ENCODE measurements at regions not wholly inside any gene's neighbourhood (a gene's known extent, or its start where the extent isn't known, plus 50 kb on each side); places are given as distances from the start of the nearest gene placed in this dataset.

DNA sequence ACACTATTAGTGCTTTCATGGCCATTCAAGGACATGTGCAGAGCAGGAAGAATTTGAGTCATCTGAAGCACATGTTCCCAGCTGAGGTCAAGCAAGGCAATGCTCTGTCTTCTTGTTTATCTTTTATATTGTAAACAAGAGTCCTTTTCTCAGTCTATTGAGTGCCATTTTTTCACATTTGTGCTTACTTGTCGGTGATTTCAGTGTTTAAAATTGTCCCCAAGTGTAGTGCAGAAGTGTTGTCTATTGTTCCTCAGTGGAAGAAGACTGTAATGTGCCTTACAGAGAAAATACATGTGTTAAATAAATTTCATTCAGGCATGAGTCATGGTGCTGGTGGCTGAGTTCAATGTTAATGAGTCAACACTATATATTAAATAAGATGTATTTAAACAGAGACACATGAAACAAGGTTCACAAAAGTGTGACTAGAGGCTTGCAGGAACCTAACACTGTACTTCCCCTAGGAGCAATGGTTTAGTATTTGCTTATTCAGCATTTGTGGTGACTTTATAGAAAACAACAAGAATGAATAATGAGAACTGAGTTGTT, 391.1 kb downstream of the LRIG3 start:
- TF ChIP-seq, protein P1, sequence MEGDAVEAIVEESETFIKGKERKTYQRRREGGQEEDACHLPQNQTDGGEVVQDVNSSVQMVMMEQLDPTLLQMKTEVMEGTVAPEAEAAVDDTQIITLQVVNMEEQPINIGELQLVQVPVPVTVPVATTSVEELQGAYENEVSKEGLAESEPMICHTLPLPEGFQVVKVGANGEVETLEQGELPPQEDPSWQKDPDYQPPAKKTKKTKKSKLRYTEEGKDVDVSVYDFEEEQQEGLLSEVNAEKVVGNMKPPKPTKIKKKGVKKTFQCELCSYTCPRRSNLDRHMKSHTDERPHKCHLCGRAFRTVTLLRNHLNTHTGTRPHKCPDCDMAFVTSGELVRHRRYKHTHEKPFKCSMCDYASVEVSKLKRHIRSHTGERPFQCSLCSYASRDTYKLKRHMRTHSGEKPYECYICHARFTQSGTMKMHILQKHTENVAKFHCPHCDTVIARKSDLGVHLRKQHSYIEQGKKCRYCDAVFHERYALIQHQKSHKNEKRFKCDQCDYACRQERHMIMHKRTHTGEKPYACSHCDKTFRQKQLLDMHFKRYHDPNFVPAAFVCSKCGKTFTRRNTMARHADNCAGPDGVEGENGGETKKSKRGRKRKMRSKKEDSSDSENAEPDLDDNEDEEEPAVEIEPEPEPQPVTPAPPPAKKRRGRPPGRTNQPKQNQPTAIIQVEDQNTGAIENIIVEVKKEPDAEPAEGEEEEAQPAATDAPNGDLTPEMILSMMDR (IDR thresholded peaks at IDR 0.05): no peak
- intact Hi-C loops (cut with DNase I): no loop called here
- Histone ChIP-seq H3K27me3 (no peaks in the 10 kb centered on the region), H3K4me1 (no peaks in the 10 kb centered on the region), H3K4me3 (no peak overlapping the region), H3K36me3 (no peaks in the 10 kb centered on the region), H3K9me3 (no peaks in the 10 kb centered on the region), H3K27ac (no peak overlapping the region)
- 36 to 68% methylated on average over 1 of the region's 1 CpG for WGBS, 2 donors
- DNase-seq (no peak), ATAC-seq (no peak)

DNA sequence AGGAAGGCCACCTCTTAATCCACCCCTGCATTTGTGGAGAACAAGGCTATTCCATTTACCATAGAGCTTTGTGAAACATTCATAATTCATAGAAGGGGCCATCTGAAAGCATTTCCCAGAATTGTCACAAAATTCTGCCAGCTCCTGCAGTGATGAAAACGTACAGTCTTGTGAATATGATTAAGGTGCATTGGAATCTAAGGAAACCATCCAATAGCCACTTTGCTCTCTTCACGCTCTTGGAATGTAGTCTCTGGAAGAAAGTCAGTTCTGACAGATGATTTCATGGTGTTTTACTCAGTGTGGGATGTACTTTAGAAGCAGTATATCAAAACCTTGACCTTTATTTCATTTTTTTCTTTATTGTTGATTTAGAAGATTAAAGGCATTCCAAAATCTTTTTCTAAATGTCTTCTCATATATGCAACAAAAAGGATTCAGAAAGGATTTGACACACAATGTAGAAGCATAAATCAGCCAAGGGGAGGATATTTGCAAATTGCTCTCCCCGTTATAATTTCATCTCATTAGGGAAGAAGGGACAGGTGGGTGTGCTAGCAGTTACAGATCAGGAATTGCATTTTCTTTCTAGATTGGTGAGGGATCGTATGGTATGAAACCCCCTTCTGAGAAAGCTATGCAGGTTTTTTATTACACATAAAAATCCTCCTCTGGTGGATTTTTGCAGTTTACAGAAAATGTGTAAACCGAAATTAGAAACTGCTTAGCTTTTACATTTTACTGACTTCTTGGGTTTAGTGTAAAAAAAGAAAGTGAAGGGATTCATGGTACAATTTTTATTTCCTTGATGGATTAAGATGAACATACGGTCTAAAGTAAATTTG, 390.2 kb downstream of the LRIG3 start:
- no peak for DNase-seq
- Histone ChIP-seq H3K9me3 (no peaks in the 10 kb centered on the region), H3K27me3 (no peaks in the 10 kb centered on the region), H3K4me1 (no peaks in the 10 kb centered on the region), H3K4me3 (no peak overlapping the region), H3K36me3 (no peaks in the 10 kb centered on the region), H3K27ac (no peak overlapping the region)
- TF ChIP-seq, protein P1 (IDR thresholded peaks at IDR 0.05): no peak
- peak in 2 of 8 donors; percentile 22 to 46 for ATAC-seq
- 73 to 78% methylated on average over 6 of the region's 6 CpGs for WGBS, 2 donors
- intact Hi-C loops (cut with DNase I): loop anchor here in 1 of 10 donors (10.0 kb wide), 1 partner anchor 185 kb away; no protein-coding TSS in a partner anchor

GRCh38 chr12:58530742-58531062, 389.6 kb downstream of the LRIG3 start:
- TF ChIP-seq, protein P1 (IDR thresholded peaks at IDR 0.05): no peak
- ATAC-seq (no peak), DNase-seq (no peak)
- Histone ChIP-seq H3K9me3 (no peaks in the 10 kb centered on the region), H3K27ac (no peak overlapping the region), H3K27me3 (no peaks in the 10 kb centered on the region), H3K4me1 (no peaks in the 10 kb centered on the region), H3K36me3 (no peaks in the 10 kb centered on the region), H3K4me3 (no peak overlapping the region)
- WGBS, 2 donors: 88 to 91% methylated on average over 2 of the region's 2 CpGs
- intact Hi-C loops (cut with DNase I): loop anchor here in 1 of 10 donors (10.0 kb wide), 1 partner anchor 186 kb away; no protein-coding TSS in a partner anchor

GRCh38 chr12:58532855-58533608, 387.3 kb downstream of the LRIG3 start:
- no peak for ATAC-seq
- TF ChIP-seq, protein P1 (IDR thresholded peaks at IDR 0.05): no peak
- 89 to 96% methylated on average over 4 of the region's 4 CpGs for WGBS, 2 donors

More at GRCh38 chr12:58532855-58533608, 387.3 kb downstream of the LRIG3 start:
- no peaks in the 10 kb centered on the region for H3K9me3 ChIP-seq
- no peak overlapping the region for H3K27ac ChIP-seq
- DNase-seq: no peak
- no peak overlapping the region for H3K4me3 ChIP-seq
- no peaks in the 10 kb centered on the region for H3K4me1 ChIP-seq
- H3K27me3 ChIP-seq: no peaks in the 10 kb centered on the region
- intact Hi-C loops (cut with DNase I): loop anchor here in 1 of 10 donors (10.0 kb wide), 1 partner anchor 188 kb away; no protein-coding TSS in a partner anchor
- no peaks in the 10 kb centered on the region for H3K36me3 ChIP-seq
